Heart left ventricle (tissue), 16 donors: ENCODE measurements at regions not wholly inside any gene's neighbourhood (a gene's known extent, or its start where the extent isn't known, plus 50 kb on each side); places are given as distances from the start of the nearest gene placed in this dataset.
A peak's percentile ranks its signal among the peaks of the same experiment; 100 is the strongest.
"Not testable (repeated sequence)": the region's sequence is repeated elsewhere in the genome, so short reads cannot be mapped to it uniquely, and the experiment has no call there.

ENCODE experiments used
- ATAC-seq, 4 donors: fragments of 200-7000 bp; cut with Tn5 transposase; one replicate each; pipeline ENCODE4 v1.9.1; 2020 to 2022; ENCODE audit warnings: moderate library complexity in 4 of 4, mild to moderate bottlenecking in 3 of 4, moderate number of reproducible peaks in 1 of 4
- DNase-seq, 5 donors: peaks; one replicate each; pipeline ENCODE4 v3.0.0-alpha.2; 2020
- H3K27ac ChIP-seq, 12 donors: fragments of 200-600 bp; sonication (generic) in 4 of 12; one replicate each; pipeline versions ENCODE4 v1.5.0 to v1.8.0; 2016 to 2022; ENCODE audit warnings: mild to moderate bottlenecking in 2 of 12
- H3K27me3 ChIP-seq, 9 donors: fragments of 200-600 bp; sonication (generic) in 2 of 9; one replicate each; pipeline versions ENCODE4 v1.5.1 to v1.8.0; 2016 to 2022; ENCODE audit warnings: mild to moderate bottlenecking in 3 of 9
- H3K36me3 ChIP-seq, 9 donors: fragments of 200-600 bp; sonication (generic) in 2 of 9; one replicate each; pipeline versions ENCODE4 v1.5.0 to v1.8.0; 2018 to 2022; ENCODE audit warnings: mild to moderate bottlenecking in 2 of 9
- H3K4me1 ChIP-seq, 12 donors: fragments of 200-600 bp; sonication (generic) in 4 of 12; one replicate each; pipeline versions ENCODE4 v1.5.0 to v1.8.0; 2016 to 2022; ENCODE audit warnings: mild to moderate bottlenecking in 3 of 12
- H3K4me3 ChIP-seq, 12 donors: fragments of 200-600 bp; sonication (generic) in 4 of 12; one replicate each; pipeline versions ENCODE4 v1.5.0 to v1.8.0; 2017 to 2022; ENCODE audit warnings: mild to moderate bottlenecking in 9 of 12, moderate library complexity in 4 of 12
- H3K9me3 ChIP-seq, 12 donors: fragments of 200-600 bp; sonication (generic) in 4 of 12; one replicate each; pipeline versions ENCODE4 v1.5.0 to v1.8.0; 2016 to 2022; ENCODE audit warnings: mild to moderate bottlenecking in 1 of 12
- WGBS, 4 donors: extraction: QIAGEN DNeasy Blood & Tissue Kit in 2 of 4; methylation state at CpG; one replicate each; pipeline versions ENCODE4 v1.1.5 to v1.1.7; 2013 to 2018; 5-methylcytosine and 5-hydroxymethylcytosine counted together
- intact Hi-C, 10 donors: fragments of 100-400 bp; cut with DNase I; formaldehyde crosslinking; loops; one replicate each; pipeline versions ENCODE4 v1.11.1 to v1.14.2; 2022
- donor health status: ischemic (EF 13 %, LVEDD 7.1; RV severe dilation, severe dysfunction).
- donor health status: healthy with polysubstance abuse.
- donor health status: DM: no; HTN: yes; CAD: no.
- donor health status: DM: no; HTN: no; CAD: no.
- donor health status: ischemic (EF 25% LVEDD 6.9; RV normal size, moderate dysfunction).
- donor health status: ischemic (EF 25% LVEDD 5.7; RV mildly dilated, moderate dysfunction).
- donor health status: healthy.
- donor health status: DM: yes; HTN: yes; CAD: no.
- donor health status: ischemic (EF 35%, LVEDD 5.7; RV mildly dilated, moderate dysfunction).
- donor health status: nonischemic (EF 11% LVEDD 7.7; RV severe dilation, severe dysfunction).
- donor health status: DM: yes; HTN: yes; CAD: no.
- donor health status: PGD.
- donor health status: ischemic (EF 29% LVEDD 5.4; RV normal size, mild dysfunction).
- donor health status: nonischemic (EF 23%, LVEDD 6.1; RV moderate dilation, normal function).

GRCh38 chr1:149314921-149315320 is 159.9 kb upstream of the NBPF19 start:
- H3K4me3 ChIP-seq, H3K9me3 ChIP-seq, DNase-seq, ATAC-seq, H3K4me1 ChIP-seq, H3K36me3 ChIP-seq, H3K27me3 ChIP-seq, H3K27ac ChIP-seq, intact Hi-C loops: not testable (repeated sequence)
- 90 to 100% (median 96%) methylated on average over 1 to 2 of the region's 2 CpGs for WGBS, 4 donors

DNA sequence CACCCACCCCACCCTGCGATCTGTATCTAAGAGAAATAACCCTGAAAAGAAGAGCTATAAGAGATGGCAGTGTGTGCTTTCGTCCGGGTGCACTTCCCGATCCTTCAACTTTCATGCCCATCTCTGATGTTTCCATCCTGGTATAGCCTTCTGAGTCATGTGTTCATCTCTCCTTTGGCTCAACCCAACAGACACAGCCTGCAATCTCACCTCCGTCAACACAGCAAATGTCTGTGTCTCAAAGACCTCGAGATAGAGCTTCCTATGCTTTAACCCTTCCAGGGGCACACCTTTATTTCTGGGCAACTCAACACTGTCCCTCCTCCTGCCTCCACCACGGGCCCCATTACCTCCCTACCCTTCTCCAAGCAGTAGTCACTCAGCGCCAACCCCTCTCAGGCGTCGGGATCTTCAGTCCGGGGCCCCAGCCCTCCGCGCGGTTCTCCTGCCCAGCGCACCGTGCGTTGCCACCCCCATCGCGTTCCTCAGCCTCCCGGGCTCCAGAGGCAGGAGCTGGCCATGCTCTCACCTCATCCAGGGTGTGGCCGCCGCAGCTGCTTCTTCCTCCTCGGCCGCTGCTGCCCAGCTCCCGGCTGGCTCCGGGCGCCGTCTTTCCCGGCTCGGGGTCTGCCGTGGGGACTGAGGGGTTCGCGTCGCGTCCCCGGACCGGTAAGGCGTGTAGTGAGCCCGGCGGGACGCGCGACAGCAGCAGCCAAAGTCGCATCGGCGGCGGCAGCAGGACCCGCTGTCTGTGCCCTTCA is 153.7 kb upstream of the NBPF19 start:
- H3K27me3 ChIP-seq, DNase-seq, intact Hi-C loops, H3K4me3 ChIP-seq, H3K36me3 ChIP-seq, H3K9me3 ChIP-seq, H3K27ac ChIP-seq, H3K4me1 ChIP-seq: not testable (repeated sequence)
- peak in 3 of 4 donors; percentile 22 to 52 (median 52) for ATAC-seq
- WGBS, 4 donors, result no CpG with 5 or more reads among the region's 48 CpGs

DNA sequence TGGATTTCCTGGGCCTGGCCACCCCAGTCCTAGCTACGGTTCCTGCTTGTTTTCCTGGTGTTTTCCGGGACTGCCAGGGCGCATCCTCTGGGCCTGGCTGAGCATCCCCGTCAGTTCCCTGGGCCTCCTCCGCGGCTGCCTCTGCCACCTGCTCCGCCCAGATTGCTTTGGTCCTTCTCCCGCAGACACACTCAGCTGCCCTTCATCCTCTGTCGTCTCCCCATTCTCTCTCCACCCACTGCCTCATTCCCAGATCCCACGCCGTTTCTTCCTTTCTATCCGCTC is 153.2 kb upstream of the NBPF19 start:
- peak in 3 of 4 donors; percentile 11 to 59 (median 33) for ATAC-seq
- DNase-seq, H3K27me3 ChIP-seq, H3K9me3 ChIP-seq, H3K27ac ChIP-seq, H3K4me1 ChIP-seq, H3K4me3 ChIP-seq, H3K36me3 ChIP-seq, intact Hi-C loops: not testable (repeated sequence)
- no CpG with 5 or more reads among the region's 12 CpGs for WGBS, 4 donors

GRCh38 chr1:149330081-149330335 is 144.8 kb upstream of the NBPF19 start:
- ATAC-seq, intact Hi-C loops, H3K9me3 ChIP-seq, H3K4me3 ChIP-seq, DNase-seq, H3K4me1 ChIP-seq, H3K36me3 ChIP-seq, H3K27me3 ChIP-seq, H3K27ac ChIP-seq: not testable (repeated sequence)

GRCh38 chr1:149336082-149336481 is 138.8 kb upstream of the NBPF19 start:
- intact Hi-C loops, H3K36me3 ChIP-seq, ATAC-seq, H3K4me3 ChIP-seq, H3K4me1 ChIP-seq, H3K27ac ChIP-seq, DNase-seq, H3K27me3 ChIP-seq, H3K9me3 ChIP-seq: not testable (repeated sequence)
- no CpG with 5 or more reads among the region's 2 CpGs for WGBS, 4 donors

GRCh38 chr1:149338221-149338691 is 136.6 kb upstream of the NBPF19 start:
- WGBS, 4 donors, result no CpG with 5 or more reads among the region's 18 CpGs
- intact Hi-C loops, result not testable (repeated sequence)

GRCh38 chr1:149338698-149339097 is 136.1 kb upstream of the NBPF19 start:
- H3K9me3 ChIP-seq, DNase-seq, intact Hi-C loops, ATAC-seq, H3K27me3 ChIP-seq, H3K36me3 ChIP-seq, H3K4me3 ChIP-seq, H3K27ac ChIP-seq, H3K4me1 ChIP-seq: not testable (repeated sequence)
- WGBS, 4 donors, result no CpG with 5 or more reads among the region's 7 CpGs

More at GRCh38 chr1:149338221-149338691, 136.6 kb upstream of the NBPF19 start:
- H3K27me3 ChIP-seq, H3K36me3 ChIP-seq, DNase-seq, H3K4me3 ChIP-seq, H3K27ac ChIP-seq, H3K4me1 ChIP-seq, H3K9me3 ChIP-seq: not testable (repeated sequence)
- peak in 3 of 4 donors; percentile 64 to 93 (median 79) for ATAC-seq

- H3K27me3 ChIP-seq, H3K4me1 ChIP-seq, ATAC-seq, intact Hi-C loops, H3K27ac ChIP-seq, DNase-seq, H3K9me3 ChIP-seq, H3K4me3 ChIP-seq, H3K36me3 ChIP-seq: not testable (repeated sequence)
- no CpG with 5 or more reads among the region's 1 CpG for WGBS, 4 donors
Measured at GRCh38 chr1:149349448-149349847, 125.4 kb upstream of the NBPF19 start.

- intact Hi-C loops, DNase-seq, H3K4me1 ChIP-seq, ATAC-seq, H3K27me3 ChIP-seq, H3K27ac ChIP-seq, H3K9me3 ChIP-seq, H3K4me3 ChIP-seq, H3K36me3 ChIP-seq: not testable (repeated sequence)
- WGBS, 4 donors, result no CpG with 5 or more reads among the region's 1 CpG
Measured at GRCh38 chr1:149352205-149352604, 122.6 kb upstream of the NBPF19 start.

DNA sequence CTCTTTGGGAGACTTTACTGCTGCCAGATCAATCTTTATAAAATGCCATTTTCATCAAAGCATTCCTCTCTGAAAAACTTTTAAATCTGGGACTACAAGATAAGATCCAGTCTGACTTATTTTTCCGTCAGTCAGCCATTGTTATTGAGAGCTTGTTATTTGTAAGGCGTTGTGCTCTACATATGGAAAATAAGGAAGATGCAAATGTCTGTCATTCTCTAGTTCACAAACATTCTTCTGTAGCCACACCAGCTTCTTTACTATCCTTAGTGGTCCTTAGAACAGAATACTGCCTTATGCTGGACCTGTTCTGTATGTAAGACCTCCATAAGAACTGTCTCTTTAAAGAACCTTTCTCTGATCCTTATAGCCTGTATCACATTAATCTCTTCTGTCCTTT is 120.3 kb upstream of the NBPF19 start:
- H3K27ac ChIP-seq, H3K4me1 ChIP-seq, H3K4me3 ChIP-seq, DNase-seq, intact Hi-C loops, H3K27me3 ChIP-seq, ATAC-seq, H3K36me3 ChIP-seq, H3K9me3 ChIP-seq: not testable (repeated sequence)
- WGBS, 4 donors, result no CpG with 5 or more reads among the region's 2 CpGs

- H3K4me1 ChIP-seq, H3K4me3 ChIP-seq, DNase-seq, intact Hi-C loops, H3K27ac ChIP-seq, H3K27me3 ChIP-seq, H3K9me3 ChIP-seq, H3K36me3 ChIP-seq: not testable (repeated sequence)
- ATAC-seq, result peak in 1 of 4 donors; percentile 17
- no CpG with 5 or more reads among the region's 1 CpG for WGBS, 4 donors
Measured at GRCh38 chr1:149355748-149356147, 119.1 kb upstream of the NBPF19 start.

- peak in 3 of 4 donors; percentile 66 to 87 (median 83) for ATAC-seq
- intact Hi-C loops, result not testable (repeated sequence)
- no CpG with 5 or more reads among the region's 4 CpGs for WGBS, 4 donors
Measured at GRCh38 chr1:149356152-149356551, 118.7 kb upstream of the NBPF19 start.

More at GRCh38 chr1:149356152-149356551, 118.7 kb upstream of the NBPF19 start:
- DNase-seq, H3K4me3 ChIP-seq, H3K4me1 ChIP-seq, H3K9me3 ChIP-seq, H3K27me3 ChIP-seq, H3K27ac ChIP-seq, H3K36me3 ChIP-seq: not testable (repeated sequence)
